ENCODE measurements at regions not wholly inside any gene's neighbourhood (a gene's known extent, or its start where the extent isn't known, plus 50 kb on each side); places are given as distances from the start of the nearest gene placed in this dataset.

DNA sequence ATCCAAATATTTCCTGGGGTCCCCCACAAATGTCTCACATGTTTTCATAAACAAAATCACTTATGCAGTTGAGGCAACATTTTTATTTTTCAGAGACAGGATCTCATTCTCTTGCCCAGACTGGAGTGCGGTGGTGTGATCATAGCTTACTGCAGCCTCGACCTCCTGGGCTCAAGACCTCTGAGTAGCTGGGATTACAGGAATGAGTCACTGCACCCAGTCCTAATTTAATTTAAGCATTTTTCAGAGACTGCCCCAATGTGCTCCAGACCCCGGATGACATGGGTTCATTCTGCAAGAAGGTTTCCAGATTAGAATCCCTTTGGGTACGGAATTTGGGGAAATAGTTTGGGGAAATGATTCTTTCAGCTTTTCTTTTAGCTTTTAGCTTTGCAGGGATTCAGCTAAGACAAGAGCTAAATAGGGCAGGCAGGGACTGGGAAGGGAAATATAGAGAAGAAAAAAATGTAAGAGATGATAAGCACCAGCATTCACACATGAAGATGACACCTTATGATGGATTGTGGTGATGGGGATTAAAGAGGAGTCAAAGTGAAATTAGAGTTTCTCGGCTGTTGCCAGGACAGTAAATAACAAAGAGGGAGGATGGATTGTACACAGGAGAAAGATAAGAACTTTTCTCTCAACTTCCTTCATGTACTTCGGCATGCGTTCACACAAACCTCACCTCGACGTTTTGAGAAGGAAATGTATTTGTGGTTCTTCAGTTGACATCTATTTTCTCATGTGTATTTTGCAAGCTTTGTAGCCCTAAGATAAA, 169.4 kb upstream of the TAB2 start:
- no peak for DNase-seq (ENCODE audit: low read depth)
- TF ChIP-seq, protein P1, sequence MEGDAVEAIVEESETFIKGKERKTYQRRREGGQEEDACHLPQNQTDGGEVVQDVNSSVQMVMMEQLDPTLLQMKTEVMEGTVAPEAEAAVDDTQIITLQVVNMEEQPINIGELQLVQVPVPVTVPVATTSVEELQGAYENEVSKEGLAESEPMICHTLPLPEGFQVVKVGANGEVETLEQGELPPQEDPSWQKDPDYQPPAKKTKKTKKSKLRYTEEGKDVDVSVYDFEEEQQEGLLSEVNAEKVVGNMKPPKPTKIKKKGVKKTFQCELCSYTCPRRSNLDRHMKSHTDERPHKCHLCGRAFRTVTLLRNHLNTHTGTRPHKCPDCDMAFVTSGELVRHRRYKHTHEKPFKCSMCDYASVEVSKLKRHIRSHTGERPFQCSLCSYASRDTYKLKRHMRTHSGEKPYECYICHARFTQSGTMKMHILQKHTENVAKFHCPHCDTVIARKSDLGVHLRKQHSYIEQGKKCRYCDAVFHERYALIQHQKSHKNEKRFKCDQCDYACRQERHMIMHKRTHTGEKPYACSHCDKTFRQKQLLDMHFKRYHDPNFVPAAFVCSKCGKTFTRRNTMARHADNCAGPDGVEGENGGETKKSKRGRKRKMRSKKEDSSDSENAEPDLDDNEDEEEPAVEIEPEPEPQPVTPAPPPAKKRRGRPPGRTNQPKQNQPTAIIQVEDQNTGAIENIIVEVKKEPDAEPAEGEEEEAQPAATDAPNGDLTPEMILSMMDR (IDR thresholded peaks at IDR 0.05; ENCODE audit: insufficient read depth, low read depth, low read length, missing control alignments), result no peak

GRCh38 chr6:149149653-149150052, 167.9 kb upstream of the TAB2 start:
- TF ChIP-seq, protein P1 (IDR thresholded peaks at IDR 0.05; ENCODE audit: insufficient read depth, low read depth, low read length, missing control alignments), result no peak
- DNase-seq (ENCODE audit: low read depth), result no peak
- H3K4me3 ChIP-seq (ENCODE audit: low read length), result no peak overlapping the region

More for the DNA sequence above, 169.4 kb upstream of the TAB2 start:
- H3K4me3 ChIP-seq (ENCODE audit: low read length), result no peak overlapping the region

- TF ChIP-seq, protein P1 (IDR thresholded peaks at IDR 0.05; ENCODE audit: insufficient read depth, low read depth, low read length, missing control alignments), result no peak
- H3K4me3 ChIP-seq (ENCODE audit: low read length), result no peak overlapping the region
- DNase-seq (ENCODE audit: low read depth), result no peak
These were observed 167.2 kb upstream of the TAB2 start for GRCh38 chr6:149150301-149150700.

- no peak overlapping the region for H3K4me3 ChIP-seq (ENCODE audit: low read length)
- DNase-seq (ENCODE audit: low read depth), result peak; percentile 13
- TF ChIP-seq, protein P1 (IDR thresholded peaks at IDR 0.05; ENCODE audit: insufficient read depth, low read depth, low read length, missing control alignments), result no peak
These were observed 166.6 kb upstream of the TAB2 start for GRCh38 chr6:149150801-149151398.

GRCh38 chr6:149152521-149152920, 165.0 kb upstream of the TAB2 start:
- TF ChIP-seq, protein P1 (IDR thresholded peaks at IDR 0.05; ENCODE audit: insufficient read depth, low read depth, low read length, missing control alignments), result no peak

DNA sequence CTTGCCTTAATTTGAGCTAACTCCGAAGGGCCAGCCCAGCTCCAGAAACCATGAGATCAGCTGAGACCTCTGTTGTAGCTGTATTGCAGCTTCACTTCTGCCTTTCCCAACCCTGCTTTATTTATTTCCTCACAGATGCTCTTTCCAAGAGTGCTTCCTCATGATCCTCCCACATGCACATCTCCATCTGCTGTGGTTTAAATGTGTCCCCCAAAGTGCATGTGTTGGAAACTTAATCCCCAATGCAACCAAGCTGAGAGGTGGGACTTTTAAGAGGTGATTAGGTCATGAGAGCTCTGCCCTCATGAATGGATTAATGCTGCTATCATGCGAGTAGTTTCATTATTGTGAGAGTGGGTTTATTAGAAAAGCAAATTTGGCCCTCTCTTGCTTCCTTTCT, 164.4 kb upstream of the TAB2 start:
- no peak overlapping the region for H3K4me3 ChIP-seq (ENCODE audit: low read length)
- no peak for DNase-seq (ENCODE audit: low read depth)
- TF ChIP-seq, protein P1 (IDR thresholded peaks at IDR 0.05; ENCODE audit: insufficient read depth, low read depth, low read length, missing control alignments), result no peak

More at GRCh38 chr6:149152521-149152920, 165.0 kb upstream of the TAB2 start:
- H3K4me3 ChIP-seq (ENCODE audit: low read length), result no peak overlapping the region
- no peak for DNase-seq (ENCODE audit: low read depth)
